ENCODE measurements at regions not wholly inside any gene's neighbourhood (a gene's known extent, or its start where the extent isn't known, plus 50 kb on each side); places are given as distances from the start of the nearest gene placed in this dataset.

DNA sequence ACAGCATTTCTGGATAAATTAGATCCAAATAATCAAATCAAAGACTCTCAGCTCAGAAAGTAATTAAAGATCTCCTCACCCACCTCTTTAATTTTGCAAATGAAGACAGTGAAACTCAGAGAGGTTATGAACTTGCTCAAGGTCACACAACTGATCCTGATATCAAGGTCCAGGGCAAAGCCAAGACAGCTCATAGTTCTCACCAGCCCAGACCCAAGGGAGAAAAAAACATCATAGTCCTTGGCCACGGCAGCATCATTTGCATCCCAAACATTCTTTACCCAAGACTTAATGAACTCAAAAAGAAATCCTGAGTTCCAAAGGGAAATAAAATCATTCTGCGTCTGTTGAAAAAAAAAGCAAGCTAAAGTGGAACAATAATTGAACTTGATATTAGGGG is 112.1 kb downstream of the DAD1 start:
- DNase-seq, result no peak

DNA sequence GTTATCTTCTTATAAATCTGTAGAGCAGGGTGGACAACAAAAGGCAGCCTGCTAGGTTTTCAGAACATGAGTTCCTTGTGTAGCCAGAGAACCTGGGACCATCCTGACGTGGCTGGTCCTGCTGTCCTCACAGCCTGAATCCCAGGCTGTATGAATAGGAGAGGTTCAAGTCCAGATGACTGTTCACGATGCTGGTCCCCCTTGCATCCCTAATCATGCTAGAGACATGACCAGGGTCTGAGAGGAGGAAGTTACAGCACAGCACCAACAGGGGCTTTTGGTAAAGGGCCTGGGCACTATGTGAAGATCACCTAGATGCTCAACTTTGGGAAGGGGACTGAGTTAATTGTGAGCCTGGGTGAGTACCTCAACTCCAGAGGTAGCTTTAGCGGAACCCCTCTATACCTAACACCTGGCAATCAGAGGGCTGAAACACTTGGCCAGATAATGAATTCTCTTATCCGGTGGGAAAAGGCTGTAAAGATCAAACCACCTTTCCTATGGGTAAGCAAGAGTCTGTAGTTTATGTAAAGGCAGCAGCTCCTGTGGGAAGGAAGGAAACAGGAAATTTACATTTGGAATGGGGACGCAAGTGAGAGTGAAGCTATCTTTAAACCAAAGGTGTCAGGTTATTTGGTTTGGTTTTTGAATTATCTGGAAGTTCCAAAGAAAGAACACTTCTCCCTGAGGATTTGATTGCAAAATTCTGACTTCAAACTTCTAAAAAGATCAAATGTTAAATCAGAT is 112.8 kb downstream of the DAD1 start:
- DNase-seq, result no peak

GRCh38 chr14:22475381-22475780 is 113.6 kb downstream of the DAD1 start:
- no peak for DNase-seq

DNA sequence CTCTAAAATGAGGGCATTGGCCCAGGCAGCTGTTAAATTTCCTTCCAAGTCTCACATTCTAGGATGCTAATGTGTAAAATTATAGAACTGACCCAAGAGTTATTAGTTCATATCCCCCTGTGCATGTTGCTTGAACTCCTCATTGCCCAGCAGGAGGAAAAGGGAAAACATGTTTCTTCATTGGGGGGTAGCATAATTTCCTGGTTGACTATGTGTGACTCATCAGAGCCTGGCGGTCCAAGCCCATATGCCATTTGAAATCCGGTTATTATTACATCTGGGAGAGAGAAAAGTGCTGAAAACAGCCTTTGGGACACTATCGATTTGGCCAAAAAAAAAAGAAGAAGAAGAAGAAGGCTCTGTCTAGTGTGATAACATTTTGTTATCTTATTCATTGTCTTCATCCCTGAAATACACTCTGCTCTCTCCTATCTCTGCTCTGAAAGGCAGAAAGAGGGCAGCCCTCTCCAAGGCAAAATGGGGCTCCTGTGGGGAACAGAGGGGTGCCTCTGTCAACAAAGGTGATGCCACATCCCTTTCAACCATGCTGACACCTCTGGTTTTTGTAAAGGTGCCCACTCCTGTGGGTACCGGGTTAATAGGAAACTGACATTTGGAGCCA is 114.2 kb downstream of the DAD1 start:
- no peak for DNase-seq

DNA sequence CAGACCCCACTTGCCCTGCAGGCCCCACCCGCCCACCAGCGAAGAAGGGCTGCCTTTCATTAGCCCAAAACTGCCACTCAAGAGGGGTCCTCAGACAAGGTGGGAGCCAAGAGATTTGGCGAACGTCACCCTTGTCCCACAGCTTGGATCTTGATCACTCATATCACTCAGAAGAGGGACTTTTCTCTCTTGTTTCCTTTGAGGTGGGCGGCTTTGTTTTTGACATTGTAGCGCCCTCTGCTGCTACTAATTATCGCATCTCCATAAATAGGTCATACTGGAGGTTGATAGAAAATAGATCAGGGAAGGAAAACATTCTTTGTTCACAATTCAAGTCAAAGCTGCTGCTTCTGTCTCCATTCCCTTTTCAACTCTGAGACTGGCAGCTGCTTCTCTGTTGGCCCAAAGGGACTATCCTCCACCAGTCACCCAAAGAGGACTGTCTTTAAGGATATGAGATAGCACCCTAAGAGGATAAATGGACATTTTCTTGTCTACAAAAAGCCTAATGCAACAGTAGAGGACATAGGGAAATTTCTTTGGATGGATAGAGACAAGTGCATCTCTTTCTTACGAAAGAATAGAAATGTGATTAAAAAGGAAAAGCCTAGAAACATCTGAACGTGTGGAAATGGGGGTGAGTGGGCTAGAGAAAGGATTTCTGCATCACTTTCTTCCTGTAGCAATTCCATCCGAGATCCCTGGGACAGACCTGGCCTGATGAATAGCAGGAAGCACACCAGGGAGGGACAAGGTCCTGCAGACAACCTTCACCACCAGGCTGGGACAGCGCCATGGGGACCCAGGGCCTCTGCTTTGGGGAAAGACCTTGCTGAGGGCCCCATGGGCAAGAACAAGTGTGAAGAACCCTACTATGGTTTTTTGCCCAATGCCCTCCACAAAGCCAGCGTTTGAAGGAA is 115.8 kb downstream of the DAD1 start:
- DNase-seq, result no peak

GRCh38 chr14:22472466-22472865 is 116.6 kb downstream of the DAD1 start:
- no peak for DNase-seq

DNA sequence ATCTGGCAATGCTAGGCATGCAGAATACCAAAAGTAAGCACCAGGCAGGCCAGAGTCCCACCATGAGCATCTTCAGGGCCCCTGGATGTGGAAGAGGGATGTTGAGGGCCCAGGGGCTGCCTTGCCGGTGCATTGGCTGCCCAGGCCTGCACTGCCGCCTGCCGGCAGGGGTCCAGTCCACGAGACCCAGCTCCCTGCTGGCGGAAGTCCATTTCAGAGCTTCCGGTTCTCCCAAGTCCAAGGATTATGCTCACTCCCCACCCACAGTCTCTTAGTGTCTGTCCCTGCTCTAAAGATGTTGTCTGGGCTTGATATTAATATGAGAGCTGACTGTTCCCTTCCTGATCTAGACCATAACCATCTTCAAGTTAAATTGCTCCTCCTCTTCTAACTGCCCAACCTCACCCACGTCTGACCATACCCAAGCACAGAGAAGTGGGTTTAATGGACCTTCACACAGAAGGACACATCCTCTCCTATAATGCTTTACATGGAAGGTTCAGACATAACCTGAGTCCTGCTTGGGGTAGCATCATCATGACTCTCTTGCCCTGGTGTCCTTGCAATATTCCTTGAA is 117.4 kb downstream of the DAD1 start:
- DNase-seq, result no peak

DNA sequence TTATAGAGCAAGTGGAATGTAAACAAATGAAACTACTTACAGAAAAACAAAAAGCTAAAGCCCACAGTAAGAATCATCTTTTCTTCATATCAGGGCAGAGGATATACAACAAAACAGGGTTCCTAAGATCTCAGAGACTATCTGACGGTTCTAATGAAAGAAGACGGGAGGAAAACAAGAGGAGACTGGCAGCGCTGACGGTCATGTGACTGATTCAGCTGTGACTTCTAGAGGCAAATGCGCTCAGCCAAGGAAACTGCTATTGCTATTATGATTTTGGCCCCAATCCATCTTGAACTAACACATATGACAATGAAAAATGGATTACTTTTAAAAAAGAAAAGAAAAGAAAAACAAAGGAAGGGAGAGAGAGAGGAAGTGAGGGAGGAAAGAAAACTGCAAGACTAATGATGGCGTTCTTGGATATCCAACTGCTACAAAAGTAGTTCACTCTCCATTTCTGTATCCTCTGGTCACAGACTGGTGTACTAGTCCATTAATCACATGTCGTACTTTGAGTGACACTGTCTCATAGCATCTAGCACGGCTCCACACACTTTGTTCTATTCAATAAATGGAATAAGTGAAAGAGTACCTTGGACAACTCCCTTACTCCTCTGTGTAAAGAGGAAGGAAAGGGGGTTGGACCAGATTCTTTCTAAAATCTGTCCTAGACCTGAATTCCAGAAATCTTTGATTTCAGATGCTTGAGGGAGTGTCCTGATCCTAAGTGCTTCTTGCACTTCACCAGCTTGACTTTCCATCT is 119.3 kb downstream of the DAD1 start:
- DNase-seq, result no peak

DNA sequence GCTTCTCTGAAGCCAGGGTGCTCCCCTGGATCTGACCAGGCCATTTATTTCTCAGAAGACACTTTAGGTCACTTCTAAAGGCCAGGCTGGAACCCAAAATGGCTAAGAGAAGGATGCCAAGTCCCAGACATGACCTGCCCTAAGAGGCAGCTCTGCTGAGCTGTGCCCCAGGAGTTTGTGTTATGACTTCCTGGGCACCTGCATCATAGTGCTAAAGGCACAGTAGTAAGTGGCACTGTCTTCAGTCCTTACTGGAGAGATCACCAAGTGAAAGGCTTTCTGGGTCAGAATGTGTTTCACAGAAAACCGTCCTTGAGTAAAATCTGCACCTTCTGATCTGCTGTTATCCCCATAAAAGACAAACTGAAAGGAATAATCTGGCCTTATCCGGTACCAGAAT is 120.2 kb downstream of the DAD1 start:
- DNase-seq, result no peak

DNA sequence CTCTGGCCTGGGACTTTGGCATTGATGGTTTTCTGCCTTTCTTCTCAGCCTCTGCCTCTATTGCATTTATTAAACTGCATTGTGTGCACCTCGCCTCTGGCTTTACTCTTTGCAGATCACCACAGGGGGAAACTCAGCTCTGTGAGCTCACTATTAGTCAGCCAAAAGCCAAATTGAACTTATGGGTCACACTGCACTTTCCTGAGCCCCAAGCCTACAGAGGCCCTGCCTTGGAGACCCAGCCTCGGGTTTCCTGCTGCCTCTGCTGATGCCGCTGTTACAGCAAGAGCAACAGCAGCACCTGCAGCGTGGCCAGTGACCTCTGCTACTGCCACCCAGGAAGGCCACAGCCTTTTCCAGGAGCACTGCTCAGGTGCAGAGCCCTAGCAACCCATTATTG is 122.5 kb downstream of the DAD1 start:
- DNase-seq, result no peak

GRCh38 chr14:22465201-22465840 is 123.7 kb downstream of the DAD1 start:
- DNase-seq, result no peak

GRCh38 chr14:22464422-22465142 is 124.4 kb downstream of the DAD1 start:
- DNase-seq, result no peak

DNA sequence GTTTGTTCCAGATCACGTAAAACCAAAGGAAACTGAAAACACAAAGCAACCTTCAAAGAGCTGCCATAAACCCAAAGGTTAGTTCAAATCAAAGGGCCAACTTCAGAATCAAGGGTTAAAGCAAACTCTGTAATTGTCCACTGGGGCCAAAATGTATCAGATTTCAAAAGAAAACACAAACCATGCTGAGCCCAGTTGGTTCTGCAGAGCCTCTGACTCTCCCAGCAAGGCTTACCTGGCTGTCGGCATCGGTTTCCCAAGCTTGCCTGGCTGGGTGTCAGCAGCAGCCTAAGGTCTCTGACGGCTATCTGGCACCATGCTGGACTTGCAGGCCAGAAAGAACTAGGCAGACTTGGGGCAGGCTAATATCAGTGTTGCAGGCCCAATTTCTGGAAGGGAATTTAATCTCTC is 125.3 kb downstream of the DAD1 start:
- no peak for DNase-seq

GRCh38 chr14:22462923-22463322 is 126.1 kb downstream of the DAD1 start:
- no peak for DNase-seq

GRCh38 chr14:22460461-22461195 is 128.4 kb downstream of the DAD1 start:
- no peak for DNase-seq

DNA sequence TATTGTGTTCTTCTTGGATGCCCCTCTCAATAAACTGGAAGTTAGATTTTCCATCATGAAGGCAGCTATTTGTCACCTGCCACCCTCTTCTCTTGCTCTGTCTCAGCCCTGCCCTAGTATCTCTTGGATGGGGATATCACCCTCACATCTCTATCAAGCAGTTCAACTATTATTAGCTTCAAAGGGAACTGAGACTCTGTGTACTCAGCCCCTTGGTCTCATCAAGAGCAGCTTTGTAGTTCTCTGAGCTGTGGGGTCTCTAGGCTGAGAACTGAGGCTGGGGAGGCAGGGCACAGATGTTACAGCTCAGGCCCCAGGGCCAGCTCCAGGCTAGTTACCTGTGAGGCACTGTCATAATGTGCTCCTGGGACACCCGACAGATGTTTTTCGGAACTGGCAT is 130.3 kb downstream of the DAD1 start:
- DNase-seq, result no peak

DNA sequence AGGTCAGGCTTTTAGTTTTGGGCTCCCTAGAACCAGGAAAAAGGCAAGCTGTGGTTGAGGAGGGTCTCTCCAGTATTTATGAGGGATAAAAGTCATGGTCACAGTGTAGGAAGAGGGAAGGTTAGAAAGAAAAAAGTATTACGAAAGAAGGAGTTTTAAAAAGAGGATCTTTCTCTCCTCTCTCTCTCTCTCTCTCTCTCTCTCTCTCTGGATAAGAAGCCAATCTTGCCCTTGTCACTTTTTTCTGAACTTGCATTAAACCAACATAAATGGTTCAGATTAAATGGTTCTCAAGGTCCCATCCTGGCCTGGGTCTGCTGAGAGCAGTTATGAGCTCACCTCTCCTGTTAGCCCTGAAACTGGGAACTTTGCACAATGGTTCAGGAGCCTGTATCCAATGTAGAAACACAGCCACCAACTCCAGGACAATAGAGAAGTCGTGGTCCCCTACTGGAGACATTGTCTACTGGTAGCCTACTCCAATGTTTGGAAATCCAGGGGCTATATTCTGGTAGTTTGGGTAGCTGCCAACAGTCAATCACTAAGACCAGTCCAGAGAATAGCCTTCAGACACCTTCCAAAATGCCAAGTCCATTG is 131.9 kb downstream of the DAD1 start:
- no peak for DNase-seq

DNA sequence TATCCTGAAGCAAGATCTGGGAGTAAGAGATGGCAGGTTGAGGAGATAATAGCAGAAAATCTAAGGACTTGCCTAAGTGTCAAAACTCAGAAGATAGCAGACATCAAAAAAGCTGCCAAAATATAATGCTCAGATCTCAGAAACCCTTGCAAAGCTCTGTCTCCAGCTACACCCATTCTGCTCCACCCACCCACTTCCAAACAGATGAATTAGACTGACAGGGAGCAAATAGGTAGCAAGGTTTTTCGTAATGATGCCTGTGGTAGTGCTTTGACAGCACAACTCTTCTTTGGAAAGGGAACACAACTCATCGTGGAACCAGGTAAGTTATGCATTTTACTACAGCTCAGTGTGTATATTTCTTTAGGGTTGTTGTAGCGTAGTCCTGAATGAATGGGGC is 132.6 kb downstream of the DAD1 start:
- no peak for DNase-seq

GRCh38 chr14:22452330-22452729 is 136.7 kb downstream of the DAD1 start:
- no peak for DNase-seq

GRCh38 chr14:22450266-22450665 is 138.8 kb downstream of the DAD1 start:
- DNase-seq, result no peak
